Body of pancreas (tissue), 4 donors: ENCODE measurements at regions not wholly inside any gene's neighbourhood (a gene's known extent, or its start where the extent isn't known, plus 50 kb on each side); places are given as distances from the start of the nearest gene placed in this dataset.

Experiments
- POLR2A ChIP-seq, 3 donors: fragments of 450-650 bp; IDR thresholded peaks; one replicate each; pipeline ENCODE4 v1.6.1; 2016; ENCODE audit warnings: antibody characterized with exemption in 3 of 3, mild to moderate bottlenecking in 2 of 3
- TF ChIP-seq, protein P1 (sequence below), 7 experiments: fragments of 450-650 bp in 4 of 7; fragments of 200-600 bp in 3 of 7; sonication (generic) in 3 of 7; IDR thresholded peaks; one replicate each; pipeline ENCODE4 v1.5.1; 2016 to 2019; ENCODE audit warnings: antibody characterized with exemption in 7 of 7

DNA sequence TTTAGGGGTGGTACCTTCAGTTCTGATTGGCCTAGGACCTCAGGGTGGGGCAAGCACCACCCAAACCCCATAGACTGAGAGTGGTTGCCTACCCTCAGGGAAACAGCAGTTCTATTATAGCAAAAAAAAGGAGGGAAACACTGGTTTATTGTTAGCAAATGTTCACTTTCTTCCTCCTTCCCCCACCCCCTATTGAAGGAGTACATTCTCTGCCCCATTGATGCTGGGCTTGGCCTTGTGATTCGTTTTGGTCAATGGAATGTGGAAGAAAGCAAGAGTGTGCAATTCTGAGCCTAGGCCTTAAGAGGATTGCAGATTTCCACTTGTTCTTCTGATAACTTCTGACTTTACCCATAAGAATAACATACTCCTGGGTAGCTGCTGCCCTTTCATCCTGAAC, 255.8 kb downstream of the NFATC2 start:
- TF ChIP-seq POLR2A (IDR thresholded peaks at IDR 0.05), result no peak
- TF ChIP-seq, protein P1, sequence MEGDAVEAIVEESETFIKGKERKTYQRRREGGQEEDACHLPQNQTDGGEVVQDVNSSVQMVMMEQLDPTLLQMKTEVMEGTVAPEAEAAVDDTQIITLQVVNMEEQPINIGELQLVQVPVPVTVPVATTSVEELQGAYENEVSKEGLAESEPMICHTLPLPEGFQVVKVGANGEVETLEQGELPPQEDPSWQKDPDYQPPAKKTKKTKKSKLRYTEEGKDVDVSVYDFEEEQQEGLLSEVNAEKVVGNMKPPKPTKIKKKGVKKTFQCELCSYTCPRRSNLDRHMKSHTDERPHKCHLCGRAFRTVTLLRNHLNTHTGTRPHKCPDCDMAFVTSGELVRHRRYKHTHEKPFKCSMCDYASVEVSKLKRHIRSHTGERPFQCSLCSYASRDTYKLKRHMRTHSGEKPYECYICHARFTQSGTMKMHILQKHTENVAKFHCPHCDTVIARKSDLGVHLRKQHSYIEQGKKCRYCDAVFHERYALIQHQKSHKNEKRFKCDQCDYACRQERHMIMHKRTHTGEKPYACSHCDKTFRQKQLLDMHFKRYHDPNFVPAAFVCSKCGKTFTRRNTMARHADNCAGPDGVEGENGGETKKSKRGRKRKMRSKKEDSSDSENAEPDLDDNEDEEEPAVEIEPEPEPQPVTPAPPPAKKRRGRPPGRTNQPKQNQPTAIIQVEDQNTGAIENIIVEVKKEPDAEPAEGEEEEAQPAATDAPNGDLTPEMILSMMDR (IDR thresholded peaks at IDR 0.05), result no peak
